ENCODE measurements at regions not wholly inside any gene's neighbourhood (a gene's known extent, or its start where the extent isn't known, plus 50 kb on each side); places are given as distances from the start of the nearest gene placed in this dataset.

DNA sequence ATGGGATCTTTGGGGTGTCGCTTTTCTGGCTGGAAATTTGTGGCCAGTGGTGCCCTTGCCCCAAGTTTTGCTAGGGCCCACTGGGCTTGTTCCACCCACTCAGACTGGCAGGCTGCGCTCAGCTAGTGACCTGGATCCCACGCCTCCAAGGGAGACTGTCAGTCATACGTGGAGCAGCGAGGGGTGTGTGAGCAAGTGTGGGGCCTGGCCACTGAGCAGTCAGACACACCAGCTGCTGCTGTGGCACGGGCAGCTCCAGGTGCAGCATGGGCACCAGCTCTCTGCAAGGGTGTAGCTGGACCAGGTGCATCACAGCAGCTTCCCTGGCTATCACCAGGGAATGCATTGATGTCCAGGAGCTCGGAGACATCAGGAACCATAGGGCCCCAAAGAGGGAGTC is 327.0 kb downstream of the NR4A2 start:
- TF ChIP-seq CTCF (IDR thresholded peaks at IDR 0.05) (no peak), POLR2A (IDR thresholded peaks at IDR 0.05) (no peak)
